Keratinocyte (primary cell): ENCODE measurements at regions not wholly inside any gene's neighbourhood (a gene's known extent, or its start where the extent isn't known, plus 50 kb on each side); places are given as distances from the start of the nearest gene placed in this dataset.

ENCODE experiments used
- DNase-seq: peaks from one replicate; pipeline ENCODE4 v3.0.0-alpha.2; 2011; ENCODE audit warnings: low read depth, missing footprints, low spot score
- FAIRE-seq: peaks from 2 replicates; lab custom pipeline; 2011; peaks lifted over from hg19 to GRCh38; lab: Jason Lieb, UNC
- H2AFZ ChIP-seq: 2 replicates; pipeline ENCODE4 v1.6.0; 2012; ENCODE audit warnings: low read length, control low read depth, inconsistent platforms; ENCODE audit not compliant: control insufficient read depth
- H3K27ac ChIP-seq: 2 replicates; pipeline ENCODE4 v1.5.1; 2011; ENCODE audit warnings: low read length; ENCODE audit not compliant: control insufficient read depth, insufficient read depth
- H3K27me3 ChIP-seq: 3 replicates; pipeline ENCODE4 v1.6.0; 2011; ENCODE audit warnings: low read length; ENCODE audit not compliant: control insufficient read depth, insufficient read depth; ENCODE audit errors: extremely low read depth
- H3K36me3 ChIP-seq, 2 experiments: 2 replicates in 1 of 2; 3 replicates in 1 of 2; pipeline ENCODE4 v1.5.1; 2011; ENCODE audit warnings: low read length in 2 of 2, mild to moderate bottlenecking in 1 of 2; ENCODE audit not compliant: control insufficient read depth in 2 of 2, insufficient read depth in 2 of 2; ENCODE audit errors: extremely low read depth in 1 of 2
- H3K4me1 ChIP-seq: 3 replicates; pipeline ENCODE4 v1.5.1; 2011; ENCODE audit warnings: low read length; ENCODE audit not compliant: control insufficient read depth, insufficient read depth; ENCODE audit errors: extremely low read depth
- H3K4me2 ChIP-seq: 3 replicates; pipeline ENCODE4 v1.6.0; 2011; ENCODE audit warnings: low read depth, low read length; ENCODE audit not compliant: control insufficient read depth, insufficient read depth; ENCODE audit errors: extremely low read depth
- H3K4me3 ChIP-seq, 3 experiments: fragments of 200-600 bp in 1 of 3; sonication (generic) in 1 of 3; 2 replicates in 2 of 3; 3 replicates in 1 of 3; pipeline ENCODE4 v1.5.1; 2011 to 2016; ENCODE audit warnings: low read length in 3 of 3, mild to moderate bottlenecking in 3 of 3, control low read depth in 2 of 3, inconsistent platforms in 1 of 3, low read depth in 1 of 3, mixed read lengths in 1 of 3, mixed run types in 1 of 3, moderate library complexity in 1 of 3; ENCODE audit not compliant: control insufficient read depth in 2 of 3, insufficient read depth in 2 of 3; ENCODE audit errors: extremely low read depth in 1 of 3
- H3K79me2 ChIP-seq: 2 replicates; pipeline ENCODE4 v1.6.0; 2012; ENCODE audit warnings: low read length; ENCODE audit not compliant: control insufficient read depth, insufficient read depth
- H3K9ac ChIP-seq: 3 replicates; pipeline ENCODE4 v1.6.0; 2011; ENCODE audit warnings: low read length; ENCODE audit not compliant: control insufficient read depth, insufficient read depth; ENCODE audit errors: extremely low read depth
- H3K9me1 ChIP-seq: 3 replicates; pipeline ENCODE4 v1.6.0; 2011; ENCODE audit warnings: low read length; ENCODE audit not compliant: control insufficient read depth, insufficient read depth; ENCODE audit errors: extremely low read depth
- H3K9me3 ChIP-seq: 2 replicates; pipeline ENCODE4 v1.5.1; 2012; ENCODE audit warnings: low read depth, low read length; ENCODE audit not compliant: control insufficient read depth
- H4K20me1 ChIP-seq: 3 replicates; pipeline ENCODE4 v1.6.0; 2011; ENCODE audit warnings: low read length; ENCODE audit not compliant: control insufficient read depth, insufficient read depth; ENCODE audit errors: extremely low read depth
- CTCF ChIP-seq, 3 experiments: IDR thresholded peaks in 1 of 3; conservative IDR thresholded peaks in 1 of 3; optimal IDR thresholded peaks in 1 of 3; 2 replicates in 2 of 3; 3 replicates in 1 of 3; pipeline versions ENCODE3 to v1.5.1; 2011; ENCODE audit warnings: low read length in 3 of 3, mild to moderate bottlenecking in 3 of 3, moderate library complexity in 2 of 3, control low read depth in 1 of 3, inconsistent platforms in 1 of 3; ENCODE audit not compliant: insufficient read depth in 2 of 3; ENCODE audit errors: extremely low read depth in 1 of 3
- EZH2 ChIP-seq: IDR thresholded peaks from one replicate; pipeline ENCODE4 v1.6.1; 2012; ENCODE audit warnings: inconsistent platforms, mild to moderate bottlenecking, low read length, moderate library complexity
- dilution Hi-C: fragments of 300-500 bp; cut with MboI; formaldehyde crosslinking; loops from one replicate; pipeline ENCODE4 v1.7.0; 2020; ENCODE audit warnings: low sequenced_read_pairs; ENCODE audit not compliant: extremely low pct_ligation_motif_present

GRCh38 chr10:107442035-107442505, 277.6 kb upstream of the SORCS1 start:
- no peak overlapping the region for H3K4me2 ChIP-seq
- no peak for TF ChIP-seq EZH2
- no peak overlapping the region for H2AFZ ChIP-seq
- H3K9me3 ChIP-seq: no peaks in the 10 kb centered on the region
- dilution Hi-C loops: no loop called here
- no peak for DNase-seq
- H3K9ac ChIP-seq: no peak overlapping the region
- H3K27me3 ChIP-seq: no peaks in the 10 kb centered on the region
- FAIRE-seq: no peak
- H3K9me1 ChIP-seq: no peaks in the 10 kb centered on the region
- no peaks in the 10 kb centered on the region for H3K4me1 ChIP-seq
- no peak overlapping the region for H3K4me3 ChIP-seq
- no peaks in the 10 kb centered on the region for H3K36me3 ChIP-seq
- H4K20me1 ChIP-seq: no peaks in the 10 kb centered on the region
- no peaks in the 10 kb centered on the region for H3K79me2 ChIP-seq
- no peak overlapping the region for H3K27ac ChIP-seq

GRCh38 chr10:107440741-107441140, 276.2 kb upstream of the SORCS1 start:
- Histone ChIP-seq H3K9me1 (no peaks in the 10 kb centered on the region), H3K9ac (no peak overlapping the region), H3K79me2 (no peaks in the 10 kb centered on the region), H3K9me3 (no peaks in the 10 kb centered on the region), H3K4me3 (no peak overlapping the region), H4K20me1 (no peaks in the 10 kb centered on the region), H3K27ac (no peak overlapping the region), H2AFZ (no peak overlapping the region), H3K4me2 (no peak overlapping the region), H3K4me1 (no peaks in the 10 kb centered on the region), H3K27me3 (no peaks in the 10 kb centered on the region), H3K36me3 (no peaks in the 10 kb centered on the region)
- DNase-seq (no peak), FAIRE-seq (no peak)
- TF ChIP-seq EZH2 (no peak), CTCF (optimal IDR thresholded peaks at IDR 0.05 in 1 of 3, IDR thresholded peaks at IDR 0.05 in 1 of 3, conservative IDR thresholded peaks at IDR 0.05 in 1 of 3; ENCODE audit: extremely low read depth in 1 of 3, insufficient read depth in 2 of 3, low read length in 3 of 3) (no peak)
- dilution Hi-C loops: no loop called here

- Histone ChIP-seq H3K9me1 (no peaks in the 10 kb centered on the region), H3K79me2 (no peaks in the 10 kb centered on the region), H3K36me3 (no peaks in the 10 kb centered on the region), H3K27ac (no peak overlapping the region), H4K20me1 (no peaks in the 10 kb centered on the region), H2AFZ (no peak overlapping the region), H3K9ac (no peak overlapping the region), H3K4me3 (no peak overlapping the region), H3K27me3 (no peaks in the 10 kb centered on the region), H3K4me2 (no peak overlapping the region), H3K9me3 (no peaks in the 10 kb centered on the region), H3K4me1 (no peaks in the 10 kb centered on the region)
- FAIRE-seq (no peak), DNase-seq (no peak)
- TF ChIP-seq EZH2 (no peak), CTCF (optimal IDR thresholded peaks at IDR 0.05 in 1 of 3, IDR thresholded peaks at IDR 0.05 in 1 of 3, conservative IDR thresholded peaks at IDR 0.05 in 1 of 3; ENCODE audit: extremely low read depth in 1 of 3, insufficient read depth in 2 of 3, low read length in 3 of 3) (no peak)
- dilution Hi-C loops: no loop called here
Observed at GRCh38 chr10:107437921-107438320, 273.4 kb upstream of the SORCS1 start.
